ENCODE measurements at regions not wholly inside any gene's neighbourhood (a gene's known extent, or its start where the extent isn't known, plus 50 kb on each side); places are given as distances from the start of the nearest gene placed in this dataset.

DNA sequence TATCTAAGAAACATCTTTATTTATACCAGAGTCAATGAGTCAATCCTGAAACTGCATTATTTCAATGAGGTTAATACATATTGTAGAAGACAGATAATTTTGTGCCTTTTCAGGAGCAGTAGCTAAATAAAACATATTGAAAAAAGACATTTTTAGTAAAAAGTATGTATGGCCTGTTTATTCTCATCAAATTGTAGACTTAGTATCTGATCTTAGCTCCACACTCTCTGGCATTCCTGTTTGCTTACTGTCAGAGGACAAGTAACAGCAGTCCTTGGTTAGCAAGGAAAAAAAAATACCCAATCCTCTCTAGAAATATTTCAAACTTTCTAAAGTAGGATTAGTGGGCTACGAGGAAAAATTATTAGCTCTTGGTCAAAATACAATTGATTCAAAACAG is 50.5 kb upstream of the GUCY1A1 start:
- no peak for DNase-seq

DNA sequence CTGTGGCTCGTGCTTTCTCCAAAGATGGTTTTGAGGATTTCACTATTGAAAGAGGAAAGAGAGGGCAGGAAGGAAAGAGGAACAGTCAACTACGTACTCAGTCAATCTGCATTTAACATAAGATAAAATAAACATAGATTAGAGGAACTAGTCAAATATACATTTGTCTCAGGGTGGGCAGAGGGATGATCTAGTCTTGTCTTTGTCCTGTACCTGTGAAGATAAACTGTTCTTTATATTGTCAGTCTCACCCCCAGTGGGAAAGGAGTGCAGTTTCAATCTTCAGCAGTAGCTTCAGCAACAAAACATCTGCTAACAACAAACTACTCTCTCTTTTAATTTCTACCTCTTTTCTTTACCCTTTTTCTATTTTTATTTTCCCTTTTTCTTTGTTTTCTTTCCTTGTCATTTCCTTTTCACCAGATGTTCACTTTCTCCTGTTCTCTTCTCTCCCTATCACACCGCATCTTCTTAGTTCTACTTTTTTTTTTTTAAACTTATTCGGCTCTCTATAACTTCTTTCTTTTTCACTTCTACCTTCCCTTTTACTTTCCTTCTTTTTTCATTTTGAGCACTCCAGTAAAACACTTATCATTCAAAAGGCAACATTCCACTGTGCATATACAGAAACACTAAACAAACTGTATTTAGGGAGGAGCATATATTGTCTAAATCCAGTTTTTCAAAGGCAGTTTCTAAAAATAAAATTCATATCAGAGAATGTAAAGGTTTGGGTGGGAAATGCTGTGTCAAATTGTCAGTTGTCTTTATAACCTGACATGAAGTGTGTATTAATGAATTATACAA is 51.4 kb upstream of the GUCY1A1 start:
- no peak for DNase-seq

DNA sequence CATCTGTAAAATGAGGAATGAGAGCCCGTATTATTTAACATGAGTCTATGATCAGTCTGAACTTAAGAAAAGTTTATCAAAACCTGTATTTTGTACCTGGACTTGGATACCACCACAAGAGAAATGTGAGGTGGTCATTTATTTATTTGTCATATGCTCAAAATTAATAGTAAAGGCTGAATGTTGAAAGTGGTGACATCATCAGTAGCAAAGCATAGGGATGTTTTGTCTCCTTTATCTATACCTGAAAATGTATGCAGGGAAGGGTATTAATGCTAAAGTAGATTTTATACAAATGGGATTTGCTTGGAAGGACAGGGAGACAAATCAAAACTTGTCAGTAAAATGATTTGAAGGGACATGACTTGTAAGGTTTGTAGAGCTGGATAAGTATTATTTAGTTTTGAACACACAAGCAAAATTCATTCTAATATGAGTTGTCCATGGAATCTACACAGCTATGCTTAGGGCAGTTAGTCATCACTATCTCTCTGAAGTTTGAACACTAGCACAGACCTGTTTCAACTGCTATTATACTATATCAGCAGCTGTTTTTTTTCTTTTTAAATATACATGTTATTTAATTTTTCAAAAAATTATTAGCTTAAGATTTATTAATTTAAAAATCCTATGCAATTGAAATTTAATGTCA is 52.4 kb upstream of the GUCY1A1 start:
- DNase-seq = no peak

DNA sequence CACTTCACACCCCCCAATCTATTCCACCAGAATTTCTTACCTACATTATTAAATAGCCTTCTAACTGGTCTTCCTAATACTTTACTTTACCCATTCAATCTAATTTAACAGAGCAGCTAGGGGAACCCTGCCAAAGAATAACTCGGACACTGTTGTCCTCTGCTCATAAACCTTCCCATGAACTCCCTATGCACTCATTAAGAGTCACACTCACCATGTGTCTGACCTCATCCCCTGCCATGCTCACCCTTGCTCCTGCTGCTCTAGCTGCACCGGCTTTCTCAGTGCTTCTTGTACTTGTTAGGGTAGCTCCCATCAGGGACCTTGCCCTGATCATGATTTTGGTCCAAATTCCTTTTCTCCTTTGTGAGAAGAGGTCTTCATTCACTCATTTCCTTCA is 54.6 kb upstream of the GUCY1A1 start:
- no peak for DNase-seq

DNA sequence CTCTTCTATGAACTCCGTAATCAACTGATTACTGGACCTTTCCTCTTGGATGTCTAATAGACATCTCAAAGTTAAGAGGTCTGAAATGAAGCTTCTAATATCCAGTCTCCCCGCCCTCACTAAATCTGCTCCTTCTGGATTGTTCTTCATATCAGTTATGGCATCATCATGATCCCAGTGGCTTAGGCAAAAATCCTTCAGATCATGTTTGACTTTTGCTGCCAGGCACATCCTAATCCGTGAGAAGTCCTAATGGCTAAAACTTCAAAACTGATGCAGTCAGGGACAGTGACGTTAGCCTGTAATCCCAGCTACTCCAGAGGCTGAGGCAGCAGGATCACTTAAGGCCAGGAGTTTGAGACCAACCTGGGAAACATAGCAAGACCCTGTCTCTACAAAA is 55.1 kb upstream of the GUCY1A1 start:
- no peak for DNase-seq

DNA sequence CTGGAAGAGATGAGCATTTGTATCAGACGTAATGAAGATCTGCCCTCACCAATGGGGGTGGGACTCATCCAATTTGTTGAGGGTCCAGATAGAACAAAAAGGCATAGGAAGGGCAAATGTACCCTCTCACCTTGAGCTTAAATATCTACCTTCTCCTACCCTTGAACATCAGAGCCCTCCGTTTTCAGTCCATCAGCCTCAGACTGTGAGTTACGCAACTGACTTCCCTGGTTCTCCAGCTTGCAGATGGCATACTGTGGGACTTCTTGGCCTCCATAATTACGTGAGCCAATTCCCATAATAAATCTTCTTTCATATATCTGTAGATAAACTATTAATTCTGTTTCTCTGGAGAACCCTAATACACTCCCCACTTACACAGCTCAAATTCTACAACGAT is 56.5 kb upstream of the GUCY1A1 start:
- DNase-seq = no peak

DNA sequence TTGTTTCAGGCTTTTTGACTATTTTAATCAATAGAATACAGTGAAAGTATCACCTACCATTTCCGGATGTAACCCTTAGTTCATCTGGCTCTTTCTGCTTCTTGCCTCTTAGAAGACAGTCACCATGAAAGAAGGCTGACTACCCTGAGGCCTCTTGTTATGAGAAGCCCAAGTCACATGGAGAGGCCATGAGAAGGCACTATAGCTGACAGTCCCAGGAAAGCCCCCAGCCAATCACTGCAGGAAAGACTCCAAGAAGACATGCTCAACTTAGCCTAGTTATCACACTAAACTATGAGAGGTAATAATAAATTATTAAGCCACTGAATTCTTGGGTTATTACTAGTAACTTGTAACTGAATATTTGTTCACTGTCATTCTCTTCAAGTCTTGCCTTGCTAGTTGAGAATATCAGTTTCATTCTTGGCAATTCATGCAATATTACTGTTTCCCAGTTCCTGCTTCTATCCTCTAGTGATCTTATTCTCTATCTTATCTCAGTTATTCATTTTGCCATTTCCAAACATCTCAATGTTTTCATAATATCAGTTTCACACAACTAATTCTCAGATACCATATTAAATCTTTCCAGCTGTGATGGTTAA is 57.1 kb upstream of the GUCY1A1 start:
- no peak for DNase-seq

DNA sequence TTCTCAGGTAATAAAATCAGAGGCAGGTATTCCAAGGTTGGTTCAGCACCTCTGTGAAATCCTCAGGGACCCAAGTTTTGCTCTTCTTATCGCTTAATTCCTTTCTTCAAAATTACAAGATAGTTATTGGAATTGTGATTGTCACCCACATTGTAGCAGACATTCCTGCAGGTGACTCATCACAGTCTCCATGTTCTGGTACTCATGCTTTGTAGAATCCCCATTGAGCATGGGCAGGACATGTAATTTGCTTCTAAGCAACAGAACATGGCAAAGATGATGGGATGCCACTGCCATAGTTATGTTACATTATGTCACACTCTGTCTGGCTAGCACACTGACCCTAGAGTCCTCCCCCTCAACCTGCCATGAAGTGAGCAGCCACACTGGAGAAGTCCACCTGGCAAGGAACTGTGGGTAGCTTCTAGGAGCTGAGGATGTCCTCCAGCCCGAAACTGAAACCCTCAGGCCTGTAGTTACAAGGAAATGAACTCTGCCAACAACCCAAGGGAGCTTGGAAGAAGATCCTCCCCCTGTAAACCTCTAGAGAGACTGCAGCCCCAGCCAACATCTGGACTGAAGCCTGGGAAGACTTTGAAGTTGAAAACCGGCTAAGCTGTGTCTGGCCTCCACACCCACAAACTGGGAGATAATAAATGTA is 58.3 kb upstream of the GUCY1A1 start:
- DNase-seq = no peak

DNA sequence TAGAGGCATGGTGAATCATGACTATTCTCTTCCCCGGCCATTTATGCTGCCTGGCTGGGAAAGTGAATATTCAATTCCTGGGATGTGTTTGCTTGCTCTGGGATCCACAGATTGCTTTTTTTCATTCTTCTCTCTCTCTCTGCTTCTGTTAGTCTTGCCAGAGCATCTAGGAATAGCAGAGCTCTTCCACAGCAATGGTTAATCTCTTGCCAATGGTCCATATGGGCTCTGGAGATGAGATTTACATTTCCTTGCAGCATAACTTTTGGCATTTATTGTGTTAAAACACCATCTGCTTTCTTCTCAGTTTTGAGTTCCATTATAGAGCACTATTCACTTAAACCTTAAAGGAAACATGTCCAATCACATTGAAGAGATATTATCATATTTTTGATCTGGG is 59.2 kb upstream of the GUCY1A1 start:
- no peak for DNase-seq

DNA sequence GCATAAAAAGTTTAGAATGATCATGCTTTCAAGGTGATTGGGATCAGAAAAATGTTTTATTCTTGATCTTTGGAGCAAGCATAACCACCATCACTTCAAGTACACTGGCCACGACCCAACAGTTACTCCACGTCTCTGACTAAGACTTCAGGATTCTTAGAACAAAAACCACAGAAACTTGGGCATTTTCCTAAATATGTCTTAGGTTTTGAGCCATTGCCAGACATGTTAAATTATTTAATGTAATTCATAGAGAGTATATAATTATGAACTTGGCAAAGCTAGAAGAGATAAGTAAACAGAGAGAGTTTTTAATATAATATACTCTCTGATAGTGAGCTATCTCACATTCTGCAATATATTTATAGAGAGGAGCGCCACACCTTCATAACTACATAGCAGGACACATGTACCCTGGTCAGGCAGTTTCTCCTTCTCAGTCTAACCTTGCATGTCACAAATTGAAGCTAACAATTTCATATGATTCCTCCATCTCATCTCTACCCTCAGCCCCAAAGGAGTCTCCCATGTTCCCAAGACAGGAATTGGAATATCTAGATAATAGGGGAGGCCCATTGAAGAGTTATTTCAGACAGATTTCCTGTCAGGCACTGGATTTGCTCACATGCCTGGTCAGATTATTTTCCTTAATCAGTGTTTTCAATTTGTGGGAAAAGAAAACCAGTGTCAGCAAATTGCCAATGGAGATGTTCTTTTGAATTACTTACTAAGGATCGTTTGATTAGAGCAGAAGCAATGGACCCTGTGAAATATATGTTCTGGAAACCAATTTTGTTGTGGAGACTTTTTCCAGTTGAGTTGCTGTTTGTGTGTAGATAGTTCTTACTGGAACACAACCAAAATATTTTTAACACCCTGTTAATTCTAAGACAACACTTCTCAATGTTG is 61.7 kb upstream of the GUCY1A1 start:
- DNase-seq = no peak

DNA sequence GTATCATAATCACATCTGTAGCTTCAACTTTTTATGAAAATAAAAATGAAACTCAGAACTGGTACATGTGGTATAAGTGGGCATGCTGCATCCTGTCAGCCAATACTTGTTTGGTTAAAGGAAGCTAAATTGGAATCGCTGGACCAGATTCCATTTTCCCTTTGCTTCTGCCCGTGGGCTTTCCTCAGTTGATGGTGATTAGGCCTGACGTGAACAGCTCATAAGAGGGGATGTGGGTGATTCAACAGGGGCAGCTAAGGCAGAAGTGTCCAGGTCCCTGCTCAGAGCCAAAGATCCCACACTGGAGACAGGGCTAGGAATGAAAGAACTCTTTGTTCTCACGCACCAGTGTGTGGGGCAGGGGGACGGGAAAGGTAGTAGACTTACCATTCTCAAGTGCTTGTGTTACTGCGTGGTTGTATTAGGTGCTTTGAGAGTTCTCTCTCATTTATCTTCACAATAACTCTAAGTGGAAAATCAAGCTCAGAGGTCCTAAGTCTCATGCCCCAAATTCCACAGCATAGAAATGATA is 63.2 kb upstream of the GUCY1A1 start:
- DNase-seq = no peak

DNA sequence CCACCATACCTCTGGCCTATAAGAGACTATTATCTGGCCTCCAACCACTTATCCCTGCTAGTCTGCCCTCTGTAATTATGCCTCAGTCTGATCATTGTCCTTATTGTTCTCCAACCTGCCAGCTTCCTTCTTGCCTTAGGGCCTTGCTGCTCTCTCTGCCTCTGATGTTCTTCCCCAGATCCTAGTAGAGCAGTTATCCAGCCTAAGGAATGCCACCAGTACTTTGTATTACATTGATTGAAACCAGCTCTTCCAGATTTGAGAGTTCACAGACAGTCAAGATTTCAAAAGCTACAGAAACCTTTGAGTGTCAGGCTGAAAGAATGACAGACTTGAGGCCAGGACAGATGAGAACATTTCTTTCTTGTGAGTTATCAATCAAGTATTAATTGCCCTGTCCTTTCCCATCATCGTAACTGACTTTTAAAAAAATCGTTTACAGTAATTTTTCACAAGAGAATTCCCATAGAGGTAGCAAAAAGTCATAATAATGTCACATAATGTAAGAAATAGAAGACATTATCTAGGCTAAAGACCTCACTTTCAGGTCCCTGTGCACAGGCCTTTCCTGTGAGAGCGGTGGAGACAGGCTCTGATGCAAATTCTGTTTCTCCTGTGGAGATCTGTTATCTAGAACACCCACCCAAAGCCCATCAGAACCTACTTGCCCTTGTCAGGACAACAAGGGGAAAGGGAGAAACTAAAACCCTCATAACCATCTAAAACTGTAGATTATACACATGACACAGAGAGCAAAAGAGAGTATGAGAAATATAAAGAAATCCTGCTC is 64.1 kb upstream of the GUCY1A1 start:
- DNase-seq = no peak

DNA sequence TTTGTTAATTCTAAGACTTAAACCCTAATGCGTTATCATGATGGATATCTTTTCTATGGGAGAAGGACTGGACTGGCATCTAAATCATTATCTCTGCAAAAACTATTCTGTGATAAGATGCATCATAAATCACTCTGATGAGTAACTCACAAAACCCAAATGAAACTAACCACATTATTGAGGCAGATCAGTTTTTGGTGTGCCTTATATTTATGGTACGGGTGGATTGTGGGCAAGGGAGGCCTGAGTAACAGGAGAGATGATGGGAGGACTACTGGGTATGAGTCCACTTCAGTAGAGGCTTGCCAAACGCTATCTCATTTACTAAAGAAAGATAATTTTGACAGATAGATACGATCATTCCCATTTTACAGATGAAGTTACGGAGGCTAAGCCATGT is 66.4 kb upstream of the GUCY1A1 start:
- no peak for DNase-seq

DNA sequence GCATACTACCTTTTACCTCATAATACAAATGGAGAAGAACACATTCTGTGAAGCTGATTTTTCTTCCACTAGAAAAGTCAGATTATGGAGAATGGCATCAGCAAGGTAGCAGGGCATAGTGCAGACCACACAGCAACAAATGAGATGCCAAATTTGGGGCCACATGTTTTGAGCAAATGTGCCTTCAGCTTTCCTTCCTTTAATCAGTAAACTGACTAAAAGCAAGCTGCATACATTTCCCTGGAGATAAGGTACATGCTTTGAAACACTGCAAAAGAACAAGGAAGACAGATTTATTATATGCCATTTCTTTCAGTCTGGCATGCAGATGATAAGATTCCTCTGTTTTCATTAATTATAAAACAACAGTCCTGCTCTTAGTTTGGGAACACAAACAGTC is 67.1 kb upstream of the GUCY1A1 start:
- no peak for DNase-seq

DNA sequence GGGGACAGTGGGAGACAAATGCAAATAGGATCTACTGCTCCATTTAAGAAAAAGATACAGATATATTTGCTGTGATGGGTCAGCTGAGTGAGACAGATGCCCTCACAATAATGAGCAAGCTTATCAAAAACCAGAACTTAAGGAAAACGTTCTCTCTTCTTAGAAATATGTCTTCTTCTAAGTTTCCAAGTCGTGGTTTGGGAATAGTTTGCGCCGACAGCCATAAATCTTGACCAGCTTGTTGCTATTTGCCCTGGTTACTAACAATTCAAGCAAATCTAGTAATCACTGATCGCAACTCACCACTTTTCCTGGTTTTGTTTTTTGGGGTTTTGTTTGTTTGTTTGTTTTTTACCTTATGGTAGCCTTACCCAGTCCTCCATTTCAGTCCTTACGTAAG is 67.6 kb upstream of the GUCY1A1 start:
- DNase-seq = no peak

DNA sequence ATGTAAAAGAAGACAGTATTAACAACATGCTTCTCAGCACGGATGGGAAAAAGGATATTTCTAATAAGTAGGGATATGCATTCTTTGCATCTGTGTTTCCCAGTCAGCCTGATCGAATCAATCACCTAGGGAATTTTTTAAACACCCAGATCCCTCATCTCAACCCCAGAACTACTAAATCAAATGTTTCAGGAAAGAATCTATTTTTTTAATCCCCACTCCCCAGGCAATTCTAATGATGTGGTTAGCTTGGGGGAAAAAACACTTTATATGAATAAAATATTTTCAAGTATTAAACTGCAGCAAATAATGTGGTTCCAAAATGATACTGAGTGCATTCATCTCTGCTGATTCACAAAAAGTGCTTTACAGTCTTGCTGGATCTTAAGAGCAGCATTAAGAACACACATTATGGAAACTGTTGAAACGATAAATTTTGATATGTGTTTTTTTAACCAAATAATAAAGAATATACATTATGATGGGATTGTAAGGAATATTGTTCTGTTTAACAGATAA is 68.7 kb upstream of the GUCY1A1 start:
- no peak for DNase-seq

DNA sequence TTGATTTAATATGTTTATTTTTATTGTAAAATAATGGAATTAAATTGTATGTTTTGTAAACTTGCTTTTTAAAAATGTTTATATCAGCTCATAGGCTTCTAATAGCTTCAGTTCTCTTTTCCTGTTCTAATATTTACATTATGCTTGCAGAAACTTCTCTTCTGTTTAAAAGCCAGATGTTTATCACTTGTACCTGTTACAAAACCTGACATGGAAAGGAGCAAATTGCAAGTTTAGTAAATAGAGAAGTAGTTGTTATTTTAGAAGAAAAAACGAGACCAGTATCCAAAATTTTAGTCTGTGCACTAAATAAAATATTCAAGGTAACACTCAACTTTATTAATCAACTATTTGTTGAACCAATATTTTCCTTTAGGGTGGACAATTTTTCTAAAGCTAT is 69.4 kb upstream of the GUCY1A1 start:
- no peak for DNase-seq

DNA sequence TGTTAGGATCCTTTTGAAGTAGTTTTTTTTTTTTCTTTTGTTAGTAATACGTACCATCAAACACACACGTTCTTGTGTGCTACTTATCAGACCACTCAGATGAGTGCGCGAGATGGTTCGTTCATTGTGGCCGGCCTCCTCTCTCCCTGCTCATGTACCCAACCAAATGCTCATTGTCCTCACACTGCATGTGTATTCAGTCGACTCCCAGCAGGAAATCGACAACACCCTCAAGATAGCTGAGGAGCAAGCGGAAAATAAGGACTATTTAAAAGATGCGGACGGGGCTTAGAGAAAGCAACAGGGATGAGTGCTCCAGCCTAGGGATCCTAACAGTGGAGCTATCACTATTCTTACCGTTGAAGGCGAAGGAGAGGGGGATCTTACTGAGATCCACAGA is 72.9 kb upstream of the GUCY1A1 start:
- DNase-seq = no peak

DNA sequence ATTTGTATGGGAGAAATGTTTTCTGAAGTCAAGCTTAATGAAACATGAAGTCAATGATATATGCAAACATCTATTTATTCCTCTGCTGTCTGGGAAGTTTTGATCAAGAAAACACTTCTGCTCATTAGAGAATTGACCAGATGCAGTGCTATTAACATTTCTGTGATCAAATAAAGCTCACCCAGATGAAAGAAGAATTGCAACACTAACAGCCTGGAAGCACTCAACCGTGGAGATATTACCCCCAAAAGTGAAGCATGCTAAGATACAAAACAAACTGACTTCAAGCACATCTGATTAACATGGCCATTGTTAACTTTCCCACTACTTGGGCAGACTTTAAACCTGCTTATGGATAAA is 73.7 kb upstream of the GUCY1A1 start:
- DNase-seq = no peak

DNA sequence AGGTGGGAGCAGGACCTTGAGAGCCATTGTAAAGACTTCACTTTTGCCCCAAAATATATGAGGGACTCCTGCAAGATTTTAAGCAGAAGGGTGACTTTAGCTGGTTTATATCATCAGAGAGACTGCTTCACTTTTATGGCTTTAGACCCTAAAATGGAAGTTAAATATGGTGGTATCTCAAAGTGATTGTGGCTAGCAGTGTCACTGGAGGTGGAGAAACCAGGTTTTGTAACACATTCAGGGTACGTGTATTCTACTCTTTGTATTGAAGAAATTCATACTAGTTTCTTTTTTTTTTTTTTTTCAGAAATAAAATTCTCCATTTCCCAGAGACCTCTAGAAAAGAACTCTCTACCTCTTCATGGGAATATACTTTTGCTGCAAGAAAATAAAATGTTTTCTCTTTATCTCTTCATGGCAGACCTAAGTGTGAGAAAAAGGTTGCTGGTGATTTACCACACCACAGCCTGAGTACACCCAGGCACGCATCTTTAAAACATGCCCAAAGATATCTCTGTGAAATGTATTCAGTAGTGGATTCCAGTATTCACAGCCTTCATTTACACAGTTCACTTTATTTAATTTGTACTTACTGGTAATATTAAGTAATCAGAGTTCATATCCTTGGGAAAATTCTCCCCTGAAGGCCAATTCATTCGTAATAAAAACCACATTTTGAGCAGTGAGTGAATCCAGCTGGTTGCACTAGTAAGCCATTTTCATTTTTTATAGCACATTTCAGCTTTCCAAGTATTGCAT is 74.3 kb upstream of the GUCY1A1 start:
- no peak for DNase-seq

DNA sequence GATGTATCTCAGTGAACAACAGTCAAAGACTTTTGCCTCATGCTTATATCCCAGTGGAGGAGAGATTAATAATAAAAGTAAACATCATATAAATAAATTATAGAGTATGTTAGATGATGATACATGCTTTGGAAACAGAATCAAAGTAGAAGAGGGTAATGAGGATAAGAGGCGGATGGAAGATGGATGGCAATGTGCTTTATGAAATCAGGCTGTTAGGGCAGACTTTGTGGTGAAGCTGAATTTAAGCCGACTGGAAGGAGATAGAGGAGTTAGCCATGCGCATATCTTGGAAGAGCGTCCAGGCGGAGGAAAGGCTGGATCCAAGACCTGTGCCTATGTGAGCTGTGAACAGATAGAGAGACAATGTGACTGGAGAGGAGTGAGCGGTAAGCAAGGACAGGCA is 74.9 kb upstream of the GUCY1A1 start:
- DNase-seq = no peak

Data from cerebellar nuclear complex (tissue), 1 donor.